Gastroesophageal sphincter (tissue), 3 donors: ENCODE measurements at regions not wholly inside any gene's neighbourhood (a gene's known extent, or its start where the extent isn't known, plus 50 kb on each side); places are given as distances from the start of the nearest gene placed in this dataset.

ENCODE experiments used
- EP300 ChIP-seq: sonication (generic); formaldehyde crosslinking; IDR thresholded peaks from one replicate; pipeline ENCODE4 v1.6.1; 2017; ENCODE audit warnings: antibody characterized with exemption, mild to moderate bottlenecking
- POLR2A ChIP-seq, 2 donors: fragments of 450-650 bp; IDR thresholded peaks; one replicate each; pipeline ENCODE4 v1.6.1; 2017; ENCODE audit warnings: antibody characterized with exemption in 2 of 2, mild to moderate bottlenecking in 2 of 2, moderate library complexity in 1 of 2
- POLR2AphosphoS5 ChIP-seq: sonication (generic); formaldehyde crosslinking; IDR thresholded peaks from one replicate; pipeline ENCODE4 v1.6.1; 2017; ENCODE audit warnings: antibody characterized with exemption
- TF ChIP-seq, protein P1 (sequence below), 4 experiments: fragments of 200-600 bp in 2 of 4; fragments of 450-650 bp in 2 of 4; sonication (generic) in 1 of 4; IDR thresholded peaks; one replicate each; pipeline ENCODE4 v1.5.1; 2017 to 2019; ENCODE audit warnings: antibody characterized with exemption in 4 of 4, mild to moderate bottlenecking in 2 of 4, moderate library complexity in 2 of 4

DNA sequence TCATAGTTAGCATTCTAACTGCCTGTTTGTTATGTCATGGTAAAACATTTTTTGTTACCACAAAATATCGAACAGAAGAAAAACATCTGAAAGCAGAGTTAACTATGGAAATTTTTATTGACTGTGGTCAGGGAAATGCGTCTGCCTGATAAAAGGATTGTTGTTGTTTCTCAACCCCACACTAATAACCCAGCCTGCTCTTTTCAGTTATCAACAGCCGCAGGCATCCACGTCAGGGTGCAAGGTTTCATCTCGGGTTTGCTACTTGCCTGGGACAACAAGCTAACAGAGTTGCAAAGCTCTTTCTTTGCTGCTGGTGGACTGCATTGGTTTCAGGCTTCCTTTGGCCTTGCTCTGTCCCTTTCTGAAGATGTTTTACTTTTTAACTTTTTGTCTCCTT, 969.2 kb downstream of the CDH18 start:
- TF ChIP-seq, protein P1, sequence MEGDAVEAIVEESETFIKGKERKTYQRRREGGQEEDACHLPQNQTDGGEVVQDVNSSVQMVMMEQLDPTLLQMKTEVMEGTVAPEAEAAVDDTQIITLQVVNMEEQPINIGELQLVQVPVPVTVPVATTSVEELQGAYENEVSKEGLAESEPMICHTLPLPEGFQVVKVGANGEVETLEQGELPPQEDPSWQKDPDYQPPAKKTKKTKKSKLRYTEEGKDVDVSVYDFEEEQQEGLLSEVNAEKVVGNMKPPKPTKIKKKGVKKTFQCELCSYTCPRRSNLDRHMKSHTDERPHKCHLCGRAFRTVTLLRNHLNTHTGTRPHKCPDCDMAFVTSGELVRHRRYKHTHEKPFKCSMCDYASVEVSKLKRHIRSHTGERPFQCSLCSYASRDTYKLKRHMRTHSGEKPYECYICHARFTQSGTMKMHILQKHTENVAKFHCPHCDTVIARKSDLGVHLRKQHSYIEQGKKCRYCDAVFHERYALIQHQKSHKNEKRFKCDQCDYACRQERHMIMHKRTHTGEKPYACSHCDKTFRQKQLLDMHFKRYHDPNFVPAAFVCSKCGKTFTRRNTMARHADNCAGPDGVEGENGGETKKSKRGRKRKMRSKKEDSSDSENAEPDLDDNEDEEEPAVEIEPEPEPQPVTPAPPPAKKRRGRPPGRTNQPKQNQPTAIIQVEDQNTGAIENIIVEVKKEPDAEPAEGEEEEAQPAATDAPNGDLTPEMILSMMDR (IDR thresholded peaks at IDR 0.05), result no peak
- no peak for TF ChIP-seq POLR2AphosphoS5
- TF ChIP-seq POLR2A (IDR thresholded peaks at IDR 0.05), result no peak
- TF ChIP-seq EP300, result no peak
